Panc1 (cell line): ENCODE measurements at regions not wholly inside any gene's neighbourhood (a gene's known extent, or its start where the extent isn't known, plus 50 kb on each side); places are given as distances from the start of the nearest gene placed in this dataset.

Experiments used
- CTCF ChIP-seq: fragments of 450-650 bp; IDR thresholded peaks from 2 replicates; pipeline ENCODE4 v1.5.1; 2017; ENCODE audit warnings: mild to moderate bottlenecking
- TF ChIP-seq, protein P1 (sequence below), 2 experiments: IDR thresholded peaks; 2 replicates each; pipeline ENCODE4 v1.6.1; 2011 to 2012; ENCODE audit warnings: low read depth in 2 of 2, control low read depth in 1 of 2, low read length in 1 of 2, mild to moderate bottlenecking in 1 of 2, moderate library complexity in 1 of 2; ENCODE audit not compliant: insufficient read depth in 1 of 2

GRCh38 chr13:47726394-47726793 lies 274.7 kb downstream of the SUCLA2 start:
- TF ChIP-seq, protein P1, sequence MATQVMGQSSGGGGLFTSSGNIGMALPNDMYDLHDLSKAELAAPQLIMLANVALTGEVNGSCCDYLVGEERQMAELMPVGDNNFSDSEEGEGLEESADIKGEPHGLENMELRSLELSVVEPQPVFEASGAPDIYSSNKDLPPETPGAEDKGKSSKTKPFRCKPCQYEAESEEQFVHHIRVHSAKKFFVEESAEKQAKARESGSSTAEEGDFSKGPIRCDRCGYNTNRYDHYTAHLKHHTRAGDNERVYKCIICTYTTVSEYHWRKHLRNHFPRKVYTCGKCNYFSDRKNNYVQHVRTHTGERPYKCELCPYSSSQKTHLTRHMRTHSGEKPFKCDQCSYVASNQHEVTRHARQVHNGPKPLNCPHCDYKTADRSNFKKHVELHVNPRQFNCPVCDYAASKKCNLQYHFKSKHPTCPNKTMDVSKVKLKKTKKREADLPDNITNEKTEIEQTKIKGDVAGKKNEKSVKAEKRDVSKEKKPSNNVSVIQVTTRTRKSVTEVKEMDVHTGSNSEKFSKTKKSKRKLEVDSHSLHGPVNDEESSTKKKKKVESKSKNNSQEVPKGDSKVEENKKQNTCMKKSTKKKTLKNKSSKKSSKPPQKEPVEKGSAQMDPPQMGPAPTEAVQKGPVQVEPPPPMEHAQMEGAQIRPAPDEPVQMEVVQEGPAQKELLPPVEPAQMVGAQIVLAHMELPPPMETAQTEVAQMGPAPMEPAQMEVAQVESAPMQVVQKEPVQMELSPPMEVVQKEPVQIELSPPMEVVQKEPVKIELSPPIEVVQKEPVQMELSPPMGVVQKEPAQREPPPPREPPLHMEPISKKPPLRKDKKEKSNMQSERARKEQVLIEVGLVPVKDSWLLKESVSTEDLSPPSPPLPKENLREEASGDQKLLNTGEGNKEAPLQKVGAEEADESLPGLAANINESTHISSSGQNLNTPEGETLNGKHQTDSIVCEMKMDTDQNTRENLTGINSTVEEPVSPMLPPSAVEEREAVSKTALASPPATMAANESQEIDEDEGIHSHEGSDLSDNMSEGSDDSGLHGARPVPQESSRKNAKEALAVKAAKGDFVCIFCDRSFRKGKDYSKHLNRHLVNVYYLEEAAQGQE (IDR thresholded peaks at IDR 0.05; ENCODE audit: insufficient read depth in 1 of 2, low read depth in 2 of 2, low read length in 1 of 2) = no peak
- TF ChIP-seq CTCF = no peak
